Activated CD8-positive, alpha-beta T cell treated with anti-CD3 and anti-CD28 coated beads for 36 hours (primary cell): ENCODE measurements at regions not wholly inside any gene's neighbourhood (a gene's known extent, or its start where the extent isn't known, plus 50 kb on each side); places are given as distances from the start of the nearest gene placed in this dataset.

Experiments
- ATAC-seq: fragments of 200-7000 bp; cut with Tn5 transposase; one replicate; pipeline ENCODE4 v1.10.0; 2021; ENCODE audit warnings: mild to moderate bottlenecking, moderate library complexity
- CTCF ChIA-PET: fragments of 350-600 bp; sonication (Branson Sonifier 250); formaldehyde crosslinking; loops from one replicate; lab custom pipeline; 2021; ENCODE audit warnings: antibody characterized with exemption; lab: Charles Lee
- POLR2A ChIA-PET: fragments of 350-600 bp; sonication (Branson Sonifier 250); formaldehyde crosslinking; loops from one replicate; lab custom pipeline; 2021; ENCODE audit warnings: antibody characterized with exemption; lab: Charles Lee
- DNase-seq: peaks from one replicate; pipeline ENCODE4 v3.0.0-alpha.2; 2020
- H3K27ac Mint-ChIP-seq: one replicate; pipeline ENCODE4 v1.8.0; 2021; ENCODE audit warnings: mild to moderate bottlenecking, mixed read lengths
- H3K27me3 Mint-ChIP-seq: one replicate; pipeline ENCODE4 v1.8.0; 2021; ENCODE audit warnings: mixed read lengths
- H3K36me3 Mint-ChIP-seq: one replicate; pipeline ENCODE4 v1.8.0; 2021; ENCODE audit warnings: low read depth, mixed read lengths
- H3K4me1 Mint-ChIP-seq: one replicate; pipeline ENCODE4 v1.8.0; 2021; ENCODE audit warnings: low read depth, mixed read lengths
- H3K4me3 Mint-ChIP-seq: one replicate; pipeline ENCODE4 v1.8.0; 2021; ENCODE audit warnings: mild to moderate bottlenecking, moderate library complexity, mixed read lengths
- H3K9me3 Mint-ChIP-seq: one replicate; pipeline ENCODE4 v1.8.0; 2021; ENCODE audit warnings: mixed read lengths
- intact Hi-C: fragments of 100-400 bp; cut with micrococcal nuclease; formaldehyde crosslinking; loops from one replicate; pipeline ENCODE4 v1.10.0; 2022
- TF ChIP-seq, protein P1 (sequence below): fragments of 200-600 bp; IDR thresholded peaks from one replicate; pipeline ENCODE4 v1.8.0; 2022; ENCODE audit warnings: antibody characterized with exemption, mild to moderate bottlenecking

- Mint-ChIP-seq H3K9me3 (no peaks in the 10 kb centered on the region), H3K4me1 (peaks cover 5% of the 10 kb centered on the region), H3K4me3 (no peak overlapping the region), H3K36me3 (no peaks in the 10 kb centered on the region), H3K27me3 (no peaks in the 10 kb centered on the region), H3K27ac (no peak overlapping the region)
- intact Hi-C loops, result no loop called here
- ATAC-seq (no peak), DNase-seq (no peak)
- TF ChIP-seq, protein P1, sequence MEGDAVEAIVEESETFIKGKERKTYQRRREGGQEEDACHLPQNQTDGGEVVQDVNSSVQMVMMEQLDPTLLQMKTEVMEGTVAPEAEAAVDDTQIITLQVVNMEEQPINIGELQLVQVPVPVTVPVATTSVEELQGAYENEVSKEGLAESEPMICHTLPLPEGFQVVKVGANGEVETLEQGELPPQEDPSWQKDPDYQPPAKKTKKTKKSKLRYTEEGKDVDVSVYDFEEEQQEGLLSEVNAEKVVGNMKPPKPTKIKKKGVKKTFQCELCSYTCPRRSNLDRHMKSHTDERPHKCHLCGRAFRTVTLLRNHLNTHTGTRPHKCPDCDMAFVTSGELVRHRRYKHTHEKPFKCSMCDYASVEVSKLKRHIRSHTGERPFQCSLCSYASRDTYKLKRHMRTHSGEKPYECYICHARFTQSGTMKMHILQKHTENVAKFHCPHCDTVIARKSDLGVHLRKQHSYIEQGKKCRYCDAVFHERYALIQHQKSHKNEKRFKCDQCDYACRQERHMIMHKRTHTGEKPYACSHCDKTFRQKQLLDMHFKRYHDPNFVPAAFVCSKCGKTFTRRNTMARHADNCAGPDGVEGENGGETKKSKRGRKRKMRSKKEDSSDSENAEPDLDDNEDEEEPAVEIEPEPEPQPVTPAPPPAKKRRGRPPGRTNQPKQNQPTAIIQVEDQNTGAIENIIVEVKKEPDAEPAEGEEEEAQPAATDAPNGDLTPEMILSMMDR, result no peak
- ChIA-PET POLR2A (no interaction called here), CTCF (no interaction called here)
These were observed 128.5 kb downstream of the VEGFA start for GRCh38 chr6:43898358-43899131.

DNA sequence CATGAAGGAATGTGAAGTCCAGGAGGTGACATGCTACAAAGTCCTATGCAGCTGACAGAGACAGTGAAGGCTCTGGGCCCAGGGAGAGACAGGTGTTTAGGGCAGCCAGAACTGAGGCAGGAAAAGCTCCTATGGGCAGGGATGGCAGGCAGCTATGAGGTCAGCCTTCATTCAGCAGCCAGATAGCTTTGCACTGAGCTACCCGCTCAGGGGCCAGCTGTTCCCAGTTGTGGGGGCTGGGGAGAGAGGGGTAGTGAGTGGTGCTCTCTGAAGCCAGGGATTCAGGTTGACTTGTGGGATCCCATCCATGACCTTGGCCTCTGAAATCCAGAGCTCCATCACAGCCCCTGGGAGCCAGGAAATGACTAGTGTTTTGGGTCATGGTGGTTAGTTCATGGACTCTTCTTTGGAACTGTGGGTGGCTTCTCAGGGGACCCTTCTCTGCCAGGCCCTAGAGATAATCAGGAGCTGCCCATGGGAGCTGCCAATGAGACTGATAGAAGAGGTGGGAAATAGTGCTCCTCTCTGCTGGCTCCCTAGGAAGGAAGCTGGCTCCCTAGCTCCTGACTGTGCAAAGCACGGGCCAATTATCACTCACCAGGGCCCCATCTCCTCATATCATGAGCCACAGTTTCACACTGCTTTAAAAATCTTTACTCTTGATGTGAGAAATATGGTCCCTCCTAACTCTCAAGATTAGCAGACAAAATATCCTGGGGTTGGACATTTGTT lies 127.7 kb downstream of the VEGFA start:
- TF ChIP-seq, protein P1, result no peak
- intact Hi-C loops, result no loop called here
- Mint-ChIP-seq H3K4me3 (no peak overlapping the region), H3K9me3 (no peaks in the 10 kb centered on the region), H3K27me3 (no peaks in the 10 kb centered on the region), H3K4me1 (peaks cover 5% of the 10 kb centered on the region), H3K27ac (no peak overlapping the region), H3K36me3 (no peaks in the 10 kb centered on the region)
- no peak for ATAC-seq
- CTCF ChIA-PET, result no interaction called here
- POLR2A ChIA-PET, result interaction anchor here (0.6 kb wide), 1 partner anchor 125 kb away, joined by 3 read pairs; no protein-coding TSS in a partner anchor
- no peak for DNase-seq

DNA sequence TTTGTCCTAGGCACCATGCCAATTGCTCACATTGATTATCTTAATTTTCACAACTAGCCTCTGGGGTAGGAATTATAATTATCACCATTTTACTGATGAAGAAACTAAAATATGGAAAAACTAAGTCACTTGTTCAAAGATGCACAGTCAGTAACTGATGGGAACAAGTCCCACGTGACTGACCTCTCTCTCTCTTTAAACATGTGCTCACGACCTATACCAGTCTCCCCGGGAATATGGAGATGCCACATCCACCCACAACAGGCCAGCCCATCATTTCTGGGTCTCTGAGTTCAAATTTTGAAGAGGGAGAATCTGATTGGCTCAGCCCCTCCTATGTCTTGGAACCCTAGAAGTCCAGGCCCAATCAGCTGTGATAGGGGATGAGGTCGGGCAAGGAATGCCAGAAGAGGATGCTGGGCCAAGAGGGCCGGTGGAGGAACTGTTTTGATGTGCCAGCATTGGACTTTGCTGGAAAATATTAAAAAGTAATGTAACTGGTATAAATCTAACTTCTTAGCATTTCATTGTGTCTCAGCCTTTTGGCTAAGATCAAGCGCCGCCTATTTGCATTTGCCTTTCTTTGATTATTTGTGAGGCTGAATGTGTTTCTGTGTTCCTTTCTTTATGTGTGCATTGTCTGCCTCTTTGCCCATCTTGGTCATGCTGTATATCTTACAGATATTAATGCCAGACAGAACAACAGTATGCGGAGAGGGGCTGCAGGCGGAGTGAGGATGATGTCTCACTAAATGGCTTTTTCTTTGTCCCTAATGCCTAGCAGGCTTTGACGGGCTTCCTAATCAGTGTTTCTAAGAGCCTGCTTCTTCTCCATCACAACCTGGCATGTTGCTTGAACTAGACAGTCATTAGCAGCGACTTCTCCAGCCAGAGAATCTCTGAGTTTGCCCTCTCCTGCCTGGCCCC lies 126.6 kb downstream of the VEGFA start:
- H3K4me3 Mint-ChIP-seq, result no peak overlapping the region
- TF ChIP-seq, protein P1, result no peak
- ChIA-PET POLR2A (no interaction called here), CTCF (no interaction called here)
- peaks cover 2% of the 10 kb centered on the region for H3K27me3 Mint-ChIP-seq
- DNase-seq (no peak), ATAC-seq (no peak)
- no peaks in the 10 kb centered on the region for H3K36me3 Mint-ChIP-seq
- no peaks in the 10 kb centered on the region for H3K9me3 Mint-ChIP-seq
- intact Hi-C loops, result no loop called here
- H3K27ac Mint-ChIP-seq, result no peak overlapping the region
- H3K4me1 Mint-ChIP-seq, result peaks cover 1% of the 10 kb centered on the region

DNA sequence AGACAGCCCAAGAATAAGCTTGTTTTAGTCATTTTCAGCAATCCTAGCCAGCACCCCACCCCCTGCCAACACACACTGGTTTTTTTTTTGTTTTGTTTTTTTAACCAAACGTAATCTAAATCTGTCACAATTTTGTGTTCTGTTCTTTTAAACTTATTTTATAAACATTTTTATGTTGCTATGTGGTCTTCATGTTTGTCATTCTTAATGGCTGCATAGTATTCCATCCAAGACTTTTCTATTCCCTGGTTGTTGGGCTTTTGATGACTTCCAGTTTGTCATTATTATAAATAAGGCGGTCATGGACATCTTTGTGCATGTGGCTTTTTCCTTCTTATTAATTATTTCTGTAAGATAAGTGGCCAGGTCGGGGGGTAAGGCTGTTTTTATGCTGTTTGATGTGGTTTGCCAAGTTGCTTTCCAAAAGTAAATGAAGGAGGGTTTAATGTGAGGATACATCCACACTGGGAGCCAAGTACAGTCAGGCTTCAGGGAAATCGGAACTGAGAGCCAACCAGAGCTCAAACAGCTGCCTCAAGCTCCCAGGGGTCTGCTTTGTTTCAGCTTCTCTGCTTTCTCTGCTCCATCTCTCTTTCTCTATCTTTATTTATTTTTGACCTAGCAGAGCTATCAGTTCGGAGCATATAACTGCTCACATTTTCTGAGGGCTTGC lies 125.8 kb downstream of the VEGFA start:
- Mint-ChIP-seq H3K27ac (no peak overlapping the region), H3K36me3 (no peaks in the 10 kb centered on the region), H3K27me3 (peaks cover 7% of the 10 kb centered on the region), H3K4me1 (peaks cover 4% of the 10 kb centered on the region), H3K9me3 (no peaks in the 10 kb centered on the region), H3K4me3 (no peak overlapping the region)
- ChIA-PET POLR2A (no interaction called here), CTCF (no interaction called here)
- TF ChIP-seq, protein P1, result no peak
- no peak for ATAC-seq
- intact Hi-C loops, result no loop called here
- DNase-seq, result no peak
